WTC11 (cell line): ENCODE measurements at regions not wholly inside any gene's neighbourhood (a gene's known extent, or its start where the extent isn't known, plus 50 kb on each side); places are given as distances from the start of the nearest gene placed in this dataset.

Experiments used
- ATAC-seq: fragments of 200-7000 bp; cut with Tn5 transposase; 2 replicates; pipeline ENCODE4 v1.10.0; 2021; ENCODE audit warnings: mild to moderate bottlenecking, moderate library complexity
- CTCF ChIA-PET: fragments of 300-600 bp; sonication (Branson Sonifier 250); formaldehyde crosslinking; loops from one replicate; lab custom pipeline; 2021; ENCODE audit warnings: antibody characterized with exemption; lab: Charles Lee
- POLR2A ChIA-PET: fragments of 350-600 bp; sonication (Branson Sonifier 250); formaldehyde crosslinking; loops from one replicate; lab custom pipeline; 2021; ENCODE audit warnings: antibody characterized with exemption; lab: Charles Lee
- DNase-seq: peaks from one replicate; pipeline ENCODE4 v3.0.0; 2021; ENCODE audit warnings: low spot score
- H3K27ac Mint-ChIP-seq: 2 replicates; pipeline ENCODE4 v1.8.0; 2021; ENCODE audit warnings: mixed read lengths
- H3K27me3 Mint-ChIP-seq: 2 replicates; pipeline ENCODE4 v1.8.0; 2021; ENCODE audit warnings: low read depth, mild to moderate bottlenecking, moderate library complexity, mixed read lengths
- H3K36me3 Mint-ChIP-seq: 2 replicates; pipeline ENCODE4 v1.8.0; 2021; ENCODE audit warnings: mixed read lengths
- H3K4me1 Mint-ChIP-seq: 2 replicates; pipeline ENCODE4 v1.8.0; 2022; ENCODE audit warnings: mixed read lengths
- H3K4me3 Mint-ChIP-seq: 2 replicates; pipeline ENCODE4 v1.8.0; 2021; ENCODE audit warnings: mild to moderate bottlenecking, moderate library complexity, mixed read lengths
- H3K9me3 Mint-ChIP-seq: 2 replicates; pipeline ENCODE4 v1.8.0; 2021; ENCODE audit warnings: mixed read lengths
- ARID4B ChIP-seq: sonication (generic); formaldehyde crosslinking; IDR thresholded peaks from 2 replicates; pipeline ENCODE4 v1.8.0; 2023; ENCODE audit warnings: missing genetic modification reagents, mild to moderate bottlenecking, borderline replicate concordance
- CBFB ChIP-seq: sonication (generic); formaldehyde crosslinking; IDR thresholded peaks from 2 replicates; pipeline ENCODE4 v1.8.1; 2022; ENCODE audit warnings: mild to moderate bottlenecking, low read depth, missing genetic modification reagents
- CREM ChIP-seq: sonication (generic); formaldehyde crosslinking; IDR thresholded peaks from 2 replicates; pipeline ENCODE4 v1.8.1; 2022; ENCODE audit warnings: mild to moderate bottlenecking, missing genetic modification reagents, moderate library complexity
- E2F1 ChIP-seq: sonication (generic); formaldehyde crosslinking; IDR thresholded peaks from 2 replicates; pipeline ENCODE4 v1.8.0; 2022; ENCODE audit warnings: mild to moderate bottlenecking, missing genetic modification reagents
- ETV6 ChIP-seq: sonication (generic); formaldehyde crosslinking; IDR thresholded peaks from 2 replicates; pipeline ENCODE4 v1.8.1; 2022; ENCODE audit warnings: mild to moderate bottlenecking, missing genetic modification reagents
- GRHL2 ChIP-seq: fragments of 250-450 bp; sonication (Bioruptor Pico); IDR thresholded peaks from 2 replicates; pipeline ENCODE4 v1.8.0; 2022; ENCODE audit warnings: mild to moderate bottlenecking, moderate library complexity; ENCODE audit not compliant: insufficient replicate concordance, severe bottlenecking
- HMGXB4 ChIP-seq: sonication (generic); formaldehyde crosslinking; IDR thresholded peaks from 2 replicates; pipeline ENCODE4 v1.8.1; 2023; ENCODE audit warnings: mild to moderate bottlenecking, moderate library complexity, missing genetic modification reagents
- IRF2 ChIP-seq: sonication (generic); formaldehyde crosslinking; IDR thresholded peaks from 2 replicates; pipeline ENCODE4 v1.8.0; 2022; ENCODE audit warnings: low read depth, missing genetic modification reagents, borderline replicate concordance
- JUN ChIP-seq: sonication (generic); formaldehyde crosslinking; IDR thresholded peaks from 2 replicates; pipeline ENCODE4 v1.8.0; 2023; ENCODE audit warnings: mild to moderate bottlenecking, missing genetic modification reagents
- KAT7 ChIP-seq: sonication (generic); formaldehyde crosslinking; IDR thresholded peaks from 2 replicates; pipeline ENCODE4 v1.8.1; 2023; ENCODE audit warnings: missing genetic modification reagents, mild to moderate bottlenecking, borderline replicate concordance
- MLX ChIP-seq: sonication (generic); formaldehyde crosslinking; IDR thresholded peaks from 2 replicates; pipeline ENCODE4 v1.8.1; 2023; ENCODE audit warnings: mild to moderate bottlenecking, missing genetic modification reagents, moderate library complexity
- MXD4 ChIP-seq: fragments of 250-450 bp; sonication (Bioruptor Pico); IDR thresholded peaks from 2 replicates; pipeline ENCODE4 v1.8.0; 2021; ENCODE audit warnings: mild to moderate bottlenecking, moderate library complexity, borderline replicate concordance
- MYBL2 ChIP-seq: sonication (generic); formaldehyde crosslinking; IDR thresholded peaks from 2 replicates; pipeline ENCODE4 v1.8.1; 2023; ENCODE audit warnings: mild to moderate bottlenecking, moderate library complexity, missing genetic modification reagents
- NFATC4 ChIP-seq: fragments of 250-450 bp; sonication (Bioruptor Pico); IDR thresholded peaks from 2 replicates; pipeline ENCODE4 v1.9.0; 2021; ENCODE audit warnings: mild to moderate bottlenecking
- NFE2L1 ChIP-seq: sonication (generic); formaldehyde crosslinking; IDR thresholded peaks from 2 replicates; pipeline ENCODE4 v1.8.1; 2023; ENCODE audit warnings: missing genetic modification reagents
- NFYB ChIP-seq: sonication (generic); formaldehyde crosslinking; conservative IDR thresholded peaks from 2 replicates; pipeline ENCODE4 v1.8.0; 2022; ENCODE audit warnings: low read depth, missing genetic modification reagents
- NR2C2 ChIP-seq: sonication (generic); formaldehyde crosslinking; IDR thresholded peaks from 2 replicates; pipeline ENCODE4 v1.8.0; 2022; ENCODE audit warnings: mild to moderate bottlenecking, missing genetic modification reagents
- SMAD3 ChIP-seq: sonication (generic); formaldehyde crosslinking; IDR thresholded peaks from 2 replicates; pipeline ENCODE4 v1.8.0; 2022; ENCODE audit warnings: missing genetic modification reagents, mild to moderate bottlenecking, borderline replicate concordance
- SMAD4 ChIP-seq: sonication (generic); formaldehyde crosslinking; IDR thresholded peaks from 2 replicates; pipeline ENCODE4 v1.8.0; 2022; ENCODE audit warnings: mild to moderate bottlenecking, missing genetic modification reagents
- SP1 ChIP-seq: sonication (generic); formaldehyde crosslinking; conservative IDR thresholded peaks from 2 replicates; pipeline ENCODE4 v1.8.1; 2022; ENCODE audit warnings: missing genetic modification reagents
- TCF7 ChIP-seq: sonication (generic); formaldehyde crosslinking; IDR thresholded peaks from 2 replicates; pipeline ENCODE4 v1.8.0; 2022; ENCODE audit warnings: mild to moderate bottlenecking, low read depth, missing genetic modification reagents, moderate library complexity
- TEAD1 ChIP-seq: sonication (generic); formaldehyde crosslinking; IDR thresholded peaks from 2 replicates; pipeline ENCODE4 v1.8.0; 2022; ENCODE audit warnings: mild to moderate bottlenecking, missing genetic modification reagents
- ZNF138 ChIP-seq: sonication (generic); formaldehyde crosslinking; conservative IDR thresholded peaks from 2 replicates; pipeline ENCODE4 v1.8.1; 2022; ENCODE audit warnings: mild to moderate bottlenecking, moderate library complexity, missing genetic modification reagents
- ZNF317 ChIP-seq: sonication (generic); formaldehyde crosslinking; IDR thresholded peaks from 2 replicates; pipeline ENCODE4 v1.8.1; 2023; ENCODE audit warnings: low read depth, mild to moderate bottlenecking, moderate library complexity, missing genetic modification reagents, borderline replicate concordance
- ZNF396 ChIP-seq: fragments of 250-450 bp; sonication (Bioruptor Pico); IDR thresholded peaks from 2 replicates; pipeline ENCODE4 v1.8.0; 2021; ENCODE audit warnings: mild to moderate bottlenecking, moderate library complexity, borderline replicate concordance
- ZNF423 ChIP-seq: fragments of 250-450 bp; sonication (Bioruptor Pico); IDR thresholded peaks from 2 replicates; pipeline ENCODE4 v2.1.2; 2022; ENCODE audit warnings: mild to moderate bottlenecking, moderate library complexity
- ZNF671 ChIP-seq: fragments of 250-450 bp; sonication (Bioruptor Pico); IDR thresholded peaks from 2 replicates; pipeline ENCODE4 v1.8.0; 2021; ENCODE audit warnings: mild to moderate bottlenecking
- TF ChIP-seq, protein P1 (sequence below): sonication (generic); formaldehyde crosslinking; IDR thresholded peaks from 2 replicates; pipeline ENCODE4 v1.8.1; 2023; ENCODE audit warnings: mild to moderate bottlenecking, missing genetic modification reagents

DNA sequence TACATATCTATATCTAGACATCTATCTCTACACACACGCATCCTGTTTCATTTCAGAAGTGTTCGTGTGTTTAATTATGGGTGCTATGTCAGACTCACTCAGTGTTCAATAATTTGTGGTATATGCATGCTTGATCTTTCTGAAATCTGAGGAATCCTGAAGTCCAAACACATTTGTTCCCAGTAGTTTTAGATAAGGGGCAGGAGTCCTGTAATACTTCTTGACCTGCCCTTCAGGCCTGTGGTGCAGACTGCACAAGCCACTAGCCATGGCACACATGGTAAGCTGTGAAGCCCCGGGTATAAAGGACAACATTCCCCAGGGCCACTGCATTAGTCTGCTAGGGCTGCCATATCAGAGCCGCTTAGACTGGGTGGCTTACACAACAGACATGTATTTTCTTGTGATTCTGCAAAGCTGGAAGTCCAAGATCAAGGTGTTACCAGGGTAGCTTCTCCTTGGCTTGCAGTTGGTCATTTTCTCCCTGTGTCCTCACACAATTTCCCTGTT lies 267.2 kb downstream of the RHOU start:
- H3K4me1 Mint-ChIP-seq: peaks cover 9% of the 10 kb centered on the region
- ATAC-seq: no peak
- no peak overlapping the region for H3K4me3 Mint-ChIP-seq
- ChIA-PET CTCF (no interaction called here), POLR2A (no interaction called here)
- no peaks in the 10 kb centered on the region for H3K9me3 Mint-ChIP-seq
- no peaks in the 10 kb centered on the region for H3K36me3 Mint-ChIP-seq
- DNase-seq: no peak
- TF ChIP-seq TEAD1: no peak
- TF ChIP-seq ETV6 (CRISPR knock-in tag): no peak
- no peak for TF ChIP-seq SMAD4 (CRISPR knock-in tag)
- no peak for TF ChIP-seq ARID4B (CRISPR knock-in tag)
- no peak for TF ChIP-seq JUN (CRISPR knock-in tag)
- no peak for TF ChIP-seq MLX (CRISPR knock-in tag)
- no peak for TF ChIP-seq E2F1 (CRISPR knock-in tag)
- TF ChIP-seq CREM (CRISPR knock-in tag): no peak
- no peak for TF ChIP-seq GRHL2 (CRISPR knock-in tag)
- TF ChIP-seq ZNF671 (CRISPR knock-in tag): no peak
- TF ChIP-seq NFATC4 (CRISPR knock-in tag): no peak
- H3K27ac Mint-ChIP-seq: no peak overlapping the region
- no peaks in the 10 kb centered on the region for H3K27me3 Mint-ChIP-seq

DNA sequence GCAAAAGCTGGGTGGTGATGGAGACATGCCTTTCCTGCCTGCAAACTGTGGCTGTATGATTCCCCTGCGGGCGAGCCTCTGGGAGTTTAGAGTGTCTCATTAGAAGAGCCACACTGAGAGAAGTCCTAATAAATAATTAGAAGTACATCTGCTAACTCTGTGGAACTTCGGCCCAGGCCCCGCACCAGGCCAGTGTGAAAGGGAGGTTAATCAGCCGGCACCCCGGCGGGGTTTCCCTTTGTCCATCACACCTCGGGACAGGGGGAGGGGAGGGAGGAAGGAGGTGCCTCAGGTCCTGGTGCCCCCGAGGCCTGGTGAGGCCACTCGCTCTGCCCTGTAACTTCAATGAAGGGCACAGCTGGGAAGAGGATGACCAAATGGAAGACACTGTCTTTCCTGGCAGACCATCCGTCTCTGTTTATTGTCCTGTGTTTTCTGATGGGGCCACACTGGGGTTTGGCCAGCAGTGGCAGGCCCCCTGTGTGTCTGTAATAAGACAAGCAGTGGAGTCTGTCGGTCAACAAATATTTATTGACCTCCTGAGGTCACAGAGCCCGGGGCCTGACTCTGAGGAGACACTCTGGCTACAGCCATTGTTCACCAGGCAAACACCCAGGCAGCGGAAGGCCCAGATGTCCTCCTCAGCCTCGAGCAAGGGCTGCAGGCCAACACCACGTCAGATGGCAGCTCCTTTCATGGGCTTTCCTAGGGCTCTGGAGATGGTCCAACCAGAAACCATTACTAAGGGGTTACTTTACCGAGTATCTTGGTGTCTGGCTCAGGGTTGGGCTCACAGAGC lies 267.5 kb upstream of the RAB4A start:
- DNase-seq (no peak), ATAC-seq (no peak)
- Mint-ChIP-seq H3K27ac (no peak overlapping the region), H3K27me3 (no peaks in the 10 kb centered on the region), H3K4me3 (no peak overlapping the region), H3K36me3 (no peaks in the 10 kb centered on the region), H3K9me3 (no peaks in the 10 kb centered on the region), H3K4me1 (peaks cover 9% of the 10 kb centered on the region)
- ChIA-PET POLR2A (no interaction called here), CTCF (interaction anchor here (1.0 kb wide), 1 partner anchor 20 kb away, joined by 4 read pairs; no protein-coding TSS in a partner anchor)
- no peak for TF ChIP-seq SMAD3
- no peak for TF ChIP-seq KAT7 (CRISPR knock-in tag)
- TF ChIP-seq ZNF138 (CRISPR knock-in tag): no peak
- no peak for TF ChIP-seq CBFB (CRISPR knock-in tag)
- TF ChIP-seq MXD4: no peak
- no peak for TF ChIP-seq SP1
- TF ChIP-seq NFE2L1 (CRISPR knock-in tag): no peak
- no peak for TF ChIP-seq NR2C2 (CRISPR knock-in tag)
- TF ChIP-seq, protein P1, sequence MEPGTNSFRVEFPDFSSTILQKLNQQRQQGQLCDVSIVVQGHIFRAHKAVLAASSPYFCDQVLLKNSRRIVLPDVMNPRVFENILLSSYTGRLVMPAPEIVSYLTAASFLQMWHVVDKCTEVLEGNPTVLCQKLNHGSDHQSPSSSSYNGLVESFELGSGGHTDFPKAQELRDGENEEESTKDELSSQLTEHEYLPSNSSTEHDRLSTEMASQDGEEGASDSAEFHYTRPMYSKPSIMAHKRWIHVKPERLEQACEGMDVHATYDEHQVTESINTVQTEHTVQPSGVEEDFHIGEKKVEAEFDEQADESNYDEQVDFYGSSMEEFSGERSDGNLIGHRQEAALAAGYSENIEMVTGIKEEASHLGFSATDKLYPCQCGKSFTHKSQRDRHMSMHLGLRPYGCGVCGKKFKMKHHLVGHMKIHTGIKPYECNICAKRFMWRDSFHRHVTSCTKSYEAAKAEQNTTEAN (CRISPR knock-in tag): no peak
- TF ChIP-seq NFYB (CRISPR knock-in tag): no peak
- TF ChIP-seq TCF7 (CRISPR knock-in tag): no peak
- TF ChIP-seq ZNF317 (CRISPR knock-in tag): no peak
- TF ChIP-seq IRF2 (CRISPR knock-in tag): no peak
- TF ChIP-seq ZNF396 (CRISPR knock-in tag): no peak
- no peak for TF ChIP-seq ZNF423 (CRISPR knock-in tag)
- TF ChIP-seq HMGXB4 (CRISPR knock-in tag): no peak
- TF ChIP-seq MYBL2 (CRISPR knock-in tag): no peak
